CD4-positive, alpha-beta T cell treated with Interleukin-15 for 4 hours (primary cell): ENCODE measurements at regions not wholly inside any gene's neighbourhood (a gene's known extent, or its start where the extent isn't known, plus 50 kb on each side); places are given as distances from the start of the nearest gene placed in this dataset.

Experiments
- DNase-seq: peaks from one replicate; pipeline ENCODE4 v3.0.0-alpha.2; 2020; ENCODE audit warnings: low spot score

- DNase-seq: no peak
Observed at GRCh38 chr3:135800071-135800549, 165.4 kb upstream of the PPP2R3A start.

- no peak for DNase-seq
Observed at GRCh38 chr3:135801018-135801417, 164.5 kb upstream of the PPP2R3A start.

- no peak for DNase-seq
Observed at GRCh38 chr3:135802171-135802570, 163.4 kb upstream of the PPP2R3A start.

GRCh38 chr3:135803028-135803692 is 162.4 kb upstream of the PPP2R3A start:
- DNase-seq: no peak

- no peak for DNase-seq
Observed at GRCh38 chr3:135805752-135806151, 159.8 kb upstream of the PPP2R3A start.

- DNase-seq: no peak
Observed at GRCh38 chr3:135806317-135806716, 159.2 kb upstream of the PPP2R3A start.

- DNase-seq: no peak
Observed at GRCh38 chr3:135807879-135808278, 157.6 kb upstream of the PPP2R3A start.

- DNase-seq: no peak
Observed at GRCh38 chr3:135809021-135809634, 156.4 kb upstream of the PPP2R3A start.

GRCh38 chr3:135811651-135812050 is 153.9 kb upstream of the PPP2R3A start:
- DNase-seq: no peak

GRCh38 chr3:135812057-135812456 is 153.5 kb upstream of the PPP2R3A start:
- no peak for DNase-seq

GRCh38 chr3:135834465-135834864 is 131.1 kb upstream of the PPP2R3A start:
- no peak for DNase-seq

GRCh38 chr3:135837977-135838631 is 127.4 kb upstream of the PPP2R3A start:
- DNase-seq: no peak

GRCh38 chr3:135840436-135840835 is 125.1 kb upstream of the PPP2R3A start:
- DNase-seq: no peak

- no peak for DNase-seq
Observed at GRCh38 chr3:135844386-135844785, 121.1 kb upstream of the PPP2R3A start.

GRCh38 chr3:135848051-135848450 is 117.5 kb upstream of the PPP2R3A start:
- no peak for DNase-seq

GRCh38 chr3:135849827-135850226 is 115.7 kb upstream of the PPP2R3A start:
- no peak for DNase-seq

GRCh38 chr3:135851201-135852081 is 114.1 kb upstream of the PPP2R3A start:
- no peak for DNase-seq

GRCh38 chr3:135853981-135854380 is 111.5 kb upstream of the PPP2R3A start:
- DNase-seq: no peak

GRCh38 chr3:135860761-135861160 is 104.8 kb upstream of the PPP2R3A start:
- no peak for DNase-seq

GRCh38 chr3:135862361-135862760 is 103.2 kb upstream of the PPP2R3A start:
- no peak for DNase-seq

GRCh38 chr3:135864060-135864459 is 101.5 kb upstream of the PPP2R3A start:
- DNase-seq: no peak

- no peak for DNase-seq
Observed at GRCh38 chr3:135865085-135865484, 100.4 kb upstream of the PPP2R3A start.
